ENCODE measurements at regions not wholly inside any gene's neighbourhood (a gene's known extent, or its start where the extent isn't known, plus 50 kb on each side); places are given as distances from the start of the nearest gene placed in this dataset.
"Not testable (repeated sequence)": the region's sequence is repeated elsewhere in the genome, so short reads cannot be mapped to it uniquely, and the experiment has no call there.

- DNase-seq = no peak
Observed at GRCh38 chr1:196160066-196160795, 448.0 kb downstream of the KCNT2 start.

- DNase-seq = no peak
Observed at GRCh38 chr1:196155586-196155985, 452.7 kb downstream of the KCNT2 start.

- DNase-seq = no peak
Observed at GRCh38 chr1:196152975-196153374, 455.3 kb downstream of the KCNT2 start.

GRCh38 chr1:196152086-196152485, 456.2 kb downstream of the KCNT2 start:
- no peak for DNase-seq

- DNase-seq = peak; percentile 27
Observed at GRCh38 chr1:196148367-196148970, 459.8 kb downstream of the KCNT2 start.

- DNase-seq = no peak
Observed at GRCh38 chr1:196147530-196147929, 460.7 kb downstream of the KCNT2 start.

- not testable (repeated sequence) for DNase-seq
Observed at GRCh38 chr1:196145151-196145550, 463.1 kb downstream of the KCNT2 start.

GRCh38 chr1:196144588-196144987, 463.7 kb downstream of the KCNT2 start:
- DNase-seq = no peak

- DNase-seq = no peak
Observed at GRCh38 chr1:196143602-196144342, 464.5 kb downstream of the KCNT2 start.

GRCh38 chr1:196142111-196142640, 466.1 kb downstream of the KCNT2 start:
- DNase-seq = no peak

GRCh38 chr1:196136396-196136795, 471.8 kb downstream of the KCNT2 start:
- DNase-seq = no peak

GRCh38 chr1:196131691-196132090, 476.5 kb downstream of the KCNT2 start:
- DNase-seq = no peak

- DNase-seq = no peak
Observed at GRCh38 chr1:196128835-196129234, 479.4 kb downstream of the KCNT2 start.

GRCh38 chr1:196121181-196121580, 487.1 kb downstream of the KCNT2 start:
- peak; percentile 91 for DNase-seq

GRCh38 chr1:196115646-196116045, 492.6 kb downstream of the KCNT2 start:
- peak; percentile 20 for DNase-seq

- DNase-seq = no peak
Observed at GRCh38 chr1:196114193-196114592, 494.0 kb downstream of the KCNT2 start.

GRCh38 chr1:196108990-196109389, 499.2 kb downstream of the KCNT2 start:
- DNase-seq = not testable (repeated sequence)

GRCh38 chr1:196105901-196106300, 502.3 kb downstream of the KCNT2 start:
- no peak for DNase-seq

GRCh38 chr1:196102826-196103225, 505.4 kb downstream of the KCNT2 start:
- no peak for DNase-seq

- DNase-seq = no peak
Observed at GRCh38 chr1:196098000-196098399, 510.2 kb downstream of the KCNT2 start.

GRCh38 chr1:196094821-196095220, 513.4 kb downstream of the KCNT2 start:
- no peak for DNase-seq

- no peak for DNase-seq
Observed at GRCh38 chr1:196091397-196092135, 516.7 kb downstream of the KCNT2 start.

- no peak for DNase-seq
Observed at GRCh38 chr1:196090226-196090625, 518.0 kb downstream of the KCNT2 start.

Measured in NCI-H2171 treated with DMSO at 0.1 percent for 48 hours (cell line).